ENCODE measurements at regions not wholly inside any gene's neighbourhood (a gene's known extent, or its start where the extent isn't known, plus 50 kb on each side); places are given as distances from the start of the nearest gene placed in this dataset.

DNA sequence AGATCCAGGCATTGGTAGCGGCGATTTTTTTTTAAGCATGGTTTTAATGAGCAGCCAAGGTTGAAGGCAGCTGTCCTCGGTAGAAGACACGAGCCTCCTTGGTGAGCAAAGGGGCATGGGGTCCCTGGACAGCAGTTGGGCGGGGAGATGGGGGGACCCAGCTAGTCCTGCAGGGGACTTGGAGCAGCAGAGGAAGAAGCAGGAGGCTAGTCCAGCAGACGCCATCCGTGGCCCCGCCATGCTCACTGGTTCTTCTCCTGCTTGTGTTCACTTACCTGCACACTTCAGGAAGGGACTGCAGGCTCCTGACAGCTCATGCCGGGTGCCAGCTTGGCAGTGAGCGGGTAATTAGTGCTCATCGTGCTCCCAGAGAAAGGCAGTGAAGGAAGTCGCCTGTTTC is 130.2 kb upstream of the CDH5 start:
- Histone ChIP-seq H3K9me3 (ENCODE audit: low read length) (no peaks in the 10 kb centered on the region), H3K36me3 (ENCODE audit: low read depth, low read length) (no peaks in the 10 kb centered on the region), H2AFZ (ENCODE audit: low read length) (no peak overlapping the region), H3F3A (ENCODE audit: low read length, unreplicated experiment) (no peaks in the 10 kb centered on the region), H3K4me3 (ENCODE audit: low read length) (no peak overlapping the region), H3K27ac (ENCODE audit: low read length) (no peak overlapping the region), H3K27me3 (ENCODE audit: low read length) (peaks cover 41% of the 10 kb centered on the region), H3K4me2 (ENCODE audit: low read length) (no peak overlapping the region), H3K79me2 (ENCODE audit: low read length) (no peaks in the 10 kb centered on the region), H4K20me1 (ENCODE audit: low read length) (no peaks in the 10 kb centered on the region), H3K9ac (ENCODE audit: low read length) (no peak overlapping the region), H3K4me1 (ENCODE audit: insufficient read depth, low read length) (no peaks in the 10 kb centered on the region), H3K9me2 (replicated peaks; ENCODE audit: low read length) (no peaks in the 10 kb centered on the region)
- ATAC-seq = no peak
- no TSS peak for BruUV-seq (replicated peaks)
- ChIA-PET POLR2A (ENCODE audit: unreplicated experiment) (no interaction called here), CTCF (no interaction called here)
- intact Hi-C loops (cut with micrococcal nuclease) = no loop called here
- no peak for DNase-seq
- TF ChIP-seq, protein P1, sequence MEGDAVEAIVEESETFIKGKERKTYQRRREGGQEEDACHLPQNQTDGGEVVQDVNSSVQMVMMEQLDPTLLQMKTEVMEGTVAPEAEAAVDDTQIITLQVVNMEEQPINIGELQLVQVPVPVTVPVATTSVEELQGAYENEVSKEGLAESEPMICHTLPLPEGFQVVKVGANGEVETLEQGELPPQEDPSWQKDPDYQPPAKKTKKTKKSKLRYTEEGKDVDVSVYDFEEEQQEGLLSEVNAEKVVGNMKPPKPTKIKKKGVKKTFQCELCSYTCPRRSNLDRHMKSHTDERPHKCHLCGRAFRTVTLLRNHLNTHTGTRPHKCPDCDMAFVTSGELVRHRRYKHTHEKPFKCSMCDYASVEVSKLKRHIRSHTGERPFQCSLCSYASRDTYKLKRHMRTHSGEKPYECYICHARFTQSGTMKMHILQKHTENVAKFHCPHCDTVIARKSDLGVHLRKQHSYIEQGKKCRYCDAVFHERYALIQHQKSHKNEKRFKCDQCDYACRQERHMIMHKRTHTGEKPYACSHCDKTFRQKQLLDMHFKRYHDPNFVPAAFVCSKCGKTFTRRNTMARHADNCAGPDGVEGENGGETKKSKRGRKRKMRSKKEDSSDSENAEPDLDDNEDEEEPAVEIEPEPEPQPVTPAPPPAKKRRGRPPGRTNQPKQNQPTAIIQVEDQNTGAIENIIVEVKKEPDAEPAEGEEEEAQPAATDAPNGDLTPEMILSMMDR (conservative IDR thresholded peaks at IDR 0.05; ENCODE audit: low read depth, low read length) = no peak
- no peak for TF ChIP-seq EZH2phosphoT487 (IDR thresholded peaks at IDR 0.05; ENCODE audit: borderline replicate concordance, low read length)
- TF ChIP-seq EZH2 (IDR thresholded peaks at IDR 0.05; ENCODE audit: low read length, unreplicated experiment) = no peak

DNA sequence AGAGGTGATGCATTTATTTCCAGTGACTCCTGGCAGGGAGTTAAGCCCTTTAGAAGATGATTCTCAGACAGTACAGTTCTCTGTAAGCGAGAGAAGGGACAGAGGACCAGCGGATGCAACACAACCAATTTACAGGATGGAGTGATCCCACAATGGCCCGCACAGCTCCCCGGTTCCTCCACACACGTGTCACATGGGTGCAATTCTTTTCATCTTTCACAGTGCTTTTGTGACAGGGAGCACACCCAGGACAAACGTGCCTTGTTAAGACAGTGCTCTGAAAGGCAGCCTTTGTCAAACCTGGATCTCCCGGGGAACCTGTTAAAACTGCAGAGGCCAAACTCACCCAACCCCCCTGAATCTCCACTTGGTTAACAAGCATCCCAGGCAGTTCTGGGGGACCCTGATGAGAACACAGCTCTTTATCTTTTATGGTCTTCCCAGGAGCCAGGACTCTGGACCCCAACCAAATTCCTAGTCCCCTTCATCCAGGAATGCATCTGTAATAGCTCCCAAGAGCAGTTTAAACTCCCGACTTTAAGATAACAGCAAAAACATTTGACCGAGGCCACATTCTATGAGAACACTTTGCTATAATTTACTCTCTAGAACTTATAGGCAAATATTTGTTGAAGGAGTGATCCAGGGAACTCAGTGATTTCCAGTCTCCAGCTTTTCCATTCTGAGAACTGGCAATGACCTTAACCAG is 134.9 kb upstream of the CDH5 start:
- TF ChIP-seq EZH2phosphoT487 (IDR thresholded peaks at IDR 0.05; ENCODE audit: borderline replicate concordance, low read length) = no peak
- TF ChIP-seq EZH2 (IDR thresholded peaks at IDR 0.05; ENCODE audit: low read length, unreplicated experiment) = no peak
- TF ChIP-seq, protein P1 (conservative IDR thresholded peaks at IDR 0.05; ENCODE audit: low read depth, low read length) = no peak
- DNase-seq = no peak
- H3K79me2 ChIP-seq (ENCODE audit: low read length) = no peaks in the 10 kb centered on the region
- no peak overlapping the region for H3K27ac ChIP-seq (ENCODE audit: low read length)
- no peaks in the 10 kb centered on the region for H3K4me1 ChIP-seq (ENCODE audit: insufficient read depth, low read length)
- intact Hi-C loops (cut with micrococcal nuclease) = no loop called here
- H3K36me3 ChIP-seq (ENCODE audit: low read depth, low read length) = no peaks in the 10 kb centered on the region
- no peak overlapping the region for H3K4me3 ChIP-seq (ENCODE audit: low read length)
- no TSS peak for BruUV-seq (replicated peaks)
- H3K9me2 ChIP-seq (replicated peaks; ENCODE audit: low read length) = no peaks in the 10 kb centered on the region
- H4K20me1 ChIP-seq (ENCODE audit: low read length) = no peaks in the 10 kb centered on the region
- H3K4me2 ChIP-seq (ENCODE audit: low read length) = no peak overlapping the region
- H3F3A ChIP-seq (ENCODE audit: low read length, unreplicated experiment) = no peaks in the 10 kb centered on the region
- POLR2A ChIA-PET (ENCODE audit: unreplicated experiment) = no interaction called here
- peaks cover 43% of the 10 kb centered on the region for H3K27me3 ChIP-seq (ENCODE audit: low read length)
- H2AFZ ChIP-seq (ENCODE audit: low read length) = no peak overlapping the region
- CTCF ChIA-PET = no interaction called here
- H3K9ac ChIP-seq (ENCODE audit: low read length) = no peak overlapping the region
- no peaks in the 10 kb centered on the region for H3K9me3 ChIP-seq (ENCODE audit: low read length)
- ATAC-seq = no peak

DNA sequence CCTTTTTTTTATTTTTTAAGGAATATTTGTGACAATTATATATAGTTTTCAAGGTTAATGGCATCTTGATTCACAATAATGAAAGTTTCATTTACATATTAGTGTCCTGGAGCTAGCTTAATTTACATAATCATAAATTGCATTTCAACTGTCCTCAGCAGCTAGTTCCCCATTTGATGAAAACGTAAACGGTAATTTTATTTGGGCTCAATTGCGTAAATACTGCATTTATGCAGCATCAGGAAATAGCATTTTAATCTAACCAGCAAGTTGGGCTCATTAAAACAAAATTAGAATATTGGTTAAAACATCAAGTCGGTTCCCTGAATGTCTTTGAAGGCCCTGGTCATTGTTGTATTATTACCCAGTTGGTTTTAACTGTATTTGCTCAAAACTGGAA is 136.8 kb upstream of the CDH5 start:
- no peak overlapping the region for H3K27ac ChIP-seq (ENCODE audit: low read length)
- H3K4me3 ChIP-seq (ENCODE audit: low read length) = no peak overlapping the region
- H3K4me1 ChIP-seq (ENCODE audit: insufficient read depth, low read length) = no peaks in the 10 kb centered on the region
- H3K27me3 ChIP-seq (ENCODE audit: low read length) = peaks cover 30% of the 10 kb centered on the region
- no peaks in the 10 kb centered on the region for H3K36me3 ChIP-seq (ENCODE audit: low read depth, low read length)
- TF ChIP-seq EZH2 (IDR thresholded peaks at IDR 0.05; ENCODE audit: low read length, unreplicated experiment) = no peak
- TF ChIP-seq EZH2phosphoT487 (IDR thresholded peaks at IDR 0.05; ENCODE audit: borderline replicate concordance, low read length) = no peak
- TF ChIP-seq, protein P1 (conservative IDR thresholded peaks at IDR 0.05; ENCODE audit: low read depth, low read length) = no peak
- H2AFZ ChIP-seq (ENCODE audit: low read length) = no peak overlapping the region
- H3K9me2 ChIP-seq (replicated peaks; ENCODE audit: low read length) = no peaks in the 10 kb centered on the region
- H3F3A ChIP-seq (ENCODE audit: low read length, unreplicated experiment) = no peaks in the 10 kb centered on the region
- H3K4me2 ChIP-seq (ENCODE audit: low read length) = no peak overlapping the region
- CTCF ChIA-PET = no interaction called here
- no peaks in the 10 kb centered on the region for H3K9me3 ChIP-seq (ENCODE audit: low read length)
- POLR2A ChIA-PET (ENCODE audit: unreplicated experiment) = no interaction called here
- DNase-seq = no peak
- no peak overlapping the region for H3K9ac ChIP-seq (ENCODE audit: low read length)
- no peak for ATAC-seq
- H4K20me1 ChIP-seq (ENCODE audit: low read length) = no peaks in the 10 kb centered on the region
- BruUV-seq (replicated peaks) = no TSS peak
- H3K79me2 ChIP-seq (ENCODE audit: low read length) = no peaks in the 10 kb centered on the region
- intact Hi-C loops (cut with micrococcal nuclease) = no loop called here
